ENCODE measurements at regions not wholly inside any gene's neighbourhood (a gene's known extent, or its start where the extent isn't known, plus 50 kb on each side); places are given as distances from the start of the nearest gene placed in this dataset.

DNA sequence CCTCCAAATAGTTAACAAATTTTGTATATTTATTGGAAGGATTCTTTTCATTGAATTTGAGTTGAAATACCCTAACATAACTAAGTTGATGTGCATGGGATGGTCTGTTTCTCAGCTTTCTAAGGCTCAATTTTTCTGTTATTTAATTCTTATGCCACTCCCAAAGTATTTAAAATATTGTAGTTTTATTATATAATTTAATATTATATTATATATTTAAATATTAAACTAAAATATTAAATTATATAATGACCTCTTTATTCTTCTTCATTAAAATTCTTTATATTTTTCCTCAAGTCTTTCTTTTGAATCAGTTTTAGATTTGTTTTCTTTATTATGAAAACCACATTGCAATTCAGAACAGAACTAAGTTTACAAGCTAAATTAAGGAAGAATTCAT is 194.7 kb downstream of the TFAP2B start:
- Mint-ChIP-seq H3K27me3 (ENCODE audit: insufficient read depth, unreplicated experiment) (no peaks in the 10 kb centered on the region), H3K9me3 (ENCODE audit: unreplicated experiment) (no peaks in the 10 kb centered on the region), H3K4me3 (ENCODE audit: unreplicated experiment) (no peak overlapping the region), H3K4me1 (ENCODE audit: insufficient read depth, unreplicated experiment) (no peaks in the 10 kb centered on the region), H3K36me3 (ENCODE audit: insufficient read depth, unreplicated experiment) (no peaks in the 10 kb centered on the region), H3K27ac (ENCODE audit: low read depth, unreplicated experiment) (no peak overlapping the region)
- intact Hi-C loops (cut with micrococcal nuclease), result no loop called here
- TF ChIP-seq, protein P1, sequence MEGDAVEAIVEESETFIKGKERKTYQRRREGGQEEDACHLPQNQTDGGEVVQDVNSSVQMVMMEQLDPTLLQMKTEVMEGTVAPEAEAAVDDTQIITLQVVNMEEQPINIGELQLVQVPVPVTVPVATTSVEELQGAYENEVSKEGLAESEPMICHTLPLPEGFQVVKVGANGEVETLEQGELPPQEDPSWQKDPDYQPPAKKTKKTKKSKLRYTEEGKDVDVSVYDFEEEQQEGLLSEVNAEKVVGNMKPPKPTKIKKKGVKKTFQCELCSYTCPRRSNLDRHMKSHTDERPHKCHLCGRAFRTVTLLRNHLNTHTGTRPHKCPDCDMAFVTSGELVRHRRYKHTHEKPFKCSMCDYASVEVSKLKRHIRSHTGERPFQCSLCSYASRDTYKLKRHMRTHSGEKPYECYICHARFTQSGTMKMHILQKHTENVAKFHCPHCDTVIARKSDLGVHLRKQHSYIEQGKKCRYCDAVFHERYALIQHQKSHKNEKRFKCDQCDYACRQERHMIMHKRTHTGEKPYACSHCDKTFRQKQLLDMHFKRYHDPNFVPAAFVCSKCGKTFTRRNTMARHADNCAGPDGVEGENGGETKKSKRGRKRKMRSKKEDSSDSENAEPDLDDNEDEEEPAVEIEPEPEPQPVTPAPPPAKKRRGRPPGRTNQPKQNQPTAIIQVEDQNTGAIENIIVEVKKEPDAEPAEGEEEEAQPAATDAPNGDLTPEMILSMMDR (IDR thresholded peaks at IDR 0.05; ENCODE audit: unreplicated experiment), result no peak
- POLR2A ChIA-PET, result no interaction called here
- BruUV-seq (replicated peaks), result no TSS peak
- CTCF ChIA-PET, result no interaction called here
- DNase-seq (ENCODE audit: unreplicated experiment), result no peak

DNA sequence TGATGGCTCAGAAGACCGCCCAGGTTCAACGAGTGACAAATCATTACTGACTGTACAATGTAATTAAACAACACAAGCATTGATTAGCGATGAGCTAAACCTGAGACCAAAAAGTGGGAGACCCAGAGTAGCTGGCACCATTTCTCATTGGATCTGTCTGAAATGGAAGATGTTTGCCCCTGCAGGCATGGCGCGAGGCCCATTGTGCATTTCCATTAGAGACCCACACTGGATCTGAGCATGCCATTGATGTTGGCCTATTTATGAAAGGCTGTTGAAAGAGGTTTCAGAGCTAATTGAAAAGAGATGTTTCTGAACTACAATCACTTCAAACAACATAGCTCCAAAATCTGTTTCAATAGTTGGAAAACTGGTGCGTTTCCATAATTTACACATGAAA is 196.7 kb downstream of the TFAP2B start:
- TF ChIP-seq, protein P1 (IDR thresholded peaks at IDR 0.05; ENCODE audit: unreplicated experiment), result no peak
- Mint-ChIP-seq H3K27me3 (ENCODE audit: insufficient read depth, unreplicated experiment) (no peaks in the 10 kb centered on the region), H3K4me1 (ENCODE audit: insufficient read depth, unreplicated experiment) (no peaks in the 10 kb centered on the region), H3K36me3 (ENCODE audit: insufficient read depth, unreplicated experiment) (no peaks in the 10 kb centered on the region), H3K4me3 (ENCODE audit: unreplicated experiment) (no peak overlapping the region), H3K27ac (ENCODE audit: low read depth, unreplicated experiment) (no peak overlapping the region), H3K9me3 (ENCODE audit: unreplicated experiment) (no peaks in the 10 kb centered on the region)
- no peak for DNase-seq (ENCODE audit: unreplicated experiment)
- intact Hi-C loops (cut with micrococcal nuclease), result no loop called here
- BruUV-seq (replicated peaks), result no TSS peak
- ChIA-PET CTCF (no interaction called here), POLR2A (interaction anchor here (1.1 kb wide), 1 partner anchor 9 kb away, joined by 4 read pairs; no protein-coding TSS in a partner anchor)

DNA sequence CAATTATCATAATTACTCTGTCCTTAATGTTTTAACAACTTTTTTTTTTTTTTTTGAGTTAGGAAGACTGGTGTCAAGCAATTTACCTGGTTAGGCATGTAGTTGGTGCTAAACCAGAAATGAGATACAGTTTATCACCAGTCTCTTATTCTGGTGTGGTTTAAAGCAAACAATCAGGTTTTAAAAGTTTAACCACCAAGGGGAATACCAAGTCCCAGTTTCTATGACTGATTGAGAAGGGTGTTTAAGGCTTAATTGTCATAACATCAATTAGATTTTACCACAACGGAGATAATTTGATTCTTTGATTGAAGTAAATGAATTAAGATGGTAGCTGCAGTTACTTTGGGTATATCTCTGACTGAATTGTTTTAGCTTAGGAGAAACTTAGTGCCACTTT is 197.8 kb downstream of the TFAP2B start:
- no peak overlapping the region for H3K4me3 Mint-ChIP-seq (ENCODE audit: unreplicated experiment)
- no peak for DNase-seq (ENCODE audit: unreplicated experiment)
- no peaks in the 10 kb centered on the region for H3K9me3 Mint-ChIP-seq (ENCODE audit: unreplicated experiment)
- H3K27ac Mint-ChIP-seq (ENCODE audit: low read depth, unreplicated experiment), result no peak overlapping the region
- TF ChIP-seq, protein P1 (IDR thresholded peaks at IDR 0.05; ENCODE audit: unreplicated experiment), result no peak
- BruUV-seq (replicated peaks), result no TSS peak
- intact Hi-C loops (cut with micrococcal nuclease), result no loop called here
- no peaks in the 10 kb centered on the region for H3K36me3 Mint-ChIP-seq (ENCODE audit: insufficient read depth, unreplicated experiment)
- CTCF ChIA-PET, result interaction anchor here (0.6 kb wide), 1 partner anchor 939 kb away, joined by 3 read pairs; no protein-coding TSS in a partner anchor
- POLR2A ChIA-PET, result interaction anchor here (1.1 kb wide), 1 partner anchor 10 kb away, joined by 4 read pairs; no protein-coding TSS in a partner anchor
- H3K27me3 Mint-ChIP-seq (ENCODE audit: insufficient read depth, unreplicated experiment), result no peaks in the 10 kb centered on the region
- H3K4me1 Mint-ChIP-seq (ENCODE audit: insufficient read depth, unreplicated experiment), result no peaks in the 10 kb centered on the region

DNA sequence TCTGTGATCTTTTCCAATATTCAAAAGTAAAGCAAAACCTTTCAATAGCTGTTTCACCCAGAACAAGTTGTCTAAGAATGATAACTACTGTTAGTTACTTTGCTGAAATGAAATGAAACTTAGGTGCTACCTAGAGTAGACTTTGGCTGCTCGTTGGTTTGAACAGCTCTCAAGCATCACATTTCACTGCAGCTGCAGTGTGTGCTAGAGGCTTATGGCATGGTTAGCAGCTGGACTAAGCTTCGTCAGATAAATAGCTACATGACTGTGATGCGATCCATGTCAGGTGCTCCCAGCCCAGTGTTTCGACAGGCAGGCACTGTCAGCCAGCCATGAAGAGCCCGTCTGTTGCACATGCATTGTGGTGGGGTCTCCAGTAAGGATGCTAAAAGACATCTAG is 201.1 kb downstream of the TFAP2B start:
- Mint-ChIP-seq H3K4me3 (ENCODE audit: unreplicated experiment) (no peak overlapping the region), H3K9me3 (ENCODE audit: unreplicated experiment) (no peaks in the 10 kb centered on the region), H3K4me1 (ENCODE audit: insufficient read depth, unreplicated experiment) (peaks cover 6% of the 10 kb centered on the region), H3K36me3 (ENCODE audit: insufficient read depth, unreplicated experiment) (no peaks in the 10 kb centered on the region), H3K27me3 (ENCODE audit: insufficient read depth, unreplicated experiment) (no peaks in the 10 kb centered on the region), H3K27ac (ENCODE audit: low read depth, unreplicated experiment) (no peak overlapping the region)
- DNase-seq (ENCODE audit: unreplicated experiment), result no peak
- no TSS peak for BruUV-seq (replicated peaks)
- CTCF ChIA-PET, result no interaction called here
- POLR2A ChIA-PET, result no interaction called here
- intact Hi-C loops (cut with micrococcal nuclease), result no loop called here
- TF ChIP-seq, protein P1 (IDR thresholded peaks at IDR 0.05; ENCODE audit: unreplicated experiment), result no peak

Data from MCF 10A (cell line).